MM.1S (cell line): ENCODE measurements at regions not wholly inside any gene's neighbourhood (a gene's known extent, or its start where the extent isn't known, plus 50 kb on each side); places are given as distances from the start of the nearest gene placed in this dataset.

Experiments used
- CTCF ChIP-seq: fragments of 300-600 bp; sonication (generic); IDR thresholded peaks from 2 replicates; pipeline ENCODE4 v1.5.1; 2016; ENCODE audit warnings: antibody characterized with exemption, low read length, mixed read lengths
- EZH2 ChIP-seq: fragments of 300-600 bp; sonication (generic); optimal IDR thresholded peaks from 2 replicates; pipeline ENCODE3; 2017; ENCODE audit warnings: low read depth, mild to moderate bottlenecking, antibody characterized with exemption, low read length, mixed read lengths

DNA sequence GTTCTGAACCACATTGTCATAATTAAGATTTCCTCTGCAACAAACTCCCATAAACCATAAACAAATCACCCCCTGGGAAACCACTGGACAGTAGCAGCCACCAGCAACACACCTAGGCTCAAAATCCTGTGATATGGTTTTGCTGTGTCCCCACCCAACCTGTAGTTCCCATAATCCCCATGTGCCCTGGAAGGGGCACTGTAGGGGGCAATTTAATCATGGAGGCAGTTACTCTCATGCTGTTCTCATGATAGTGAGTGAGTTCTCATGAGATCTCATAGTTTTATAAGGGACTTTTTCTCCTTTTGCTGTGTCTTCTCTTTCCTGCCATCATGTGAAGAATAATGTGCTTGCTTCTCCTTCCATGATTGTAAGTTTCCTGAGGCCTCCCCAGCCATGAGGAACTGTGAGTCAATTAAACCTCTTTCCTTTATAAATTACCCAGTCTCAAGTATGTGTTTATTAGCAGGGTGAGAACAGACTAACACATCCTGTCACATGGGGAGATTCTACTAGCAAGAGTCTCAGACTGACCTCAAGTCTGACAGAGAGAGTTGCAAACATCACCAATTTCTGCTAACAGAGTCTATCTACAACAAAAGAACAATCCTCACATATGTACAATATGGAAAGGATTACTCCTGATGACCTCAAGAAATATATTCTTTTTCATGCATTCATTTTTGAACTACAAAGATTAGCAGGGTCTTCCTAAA lies 182.6 kb downstream of the GRB14 start:
- TF ChIP-seq CTCF (no peak), EZH2 (no peak)
